GM23338 (cell line): ENCODE measurements at regions not wholly inside any gene's neighbourhood (a gene's known extent, or its start where the extent isn't known, plus 50 kb on each side); places are given as distances from the start of the nearest gene placed in this dataset.

Source experiments
- ATAC-seq: fragments of 200-7000 bp; cut with Tn5 transposase; 3 replicates; pipeline ENCODE4 v1.9.1; 2020
- DNase-seq: peaks from one replicate; pipeline ENCODE4 v3.0.0-alpha.2; 2015; ENCODE audit warnings: low spot score
- H2AFZ ChIP-seq: fragments of 200-600 bp; sonication (generic); 2 replicates; pipeline ENCODE4 v1.8.0; 2016; ENCODE audit warnings: antibody characterized with exemption, mild to moderate bottlenecking, moderate library complexity
- H3F3A ChIP-seq: fragments of 200-600 bp; sonication (generic); replicated peaks from 2 replicates; pipeline ENCODE4 v1.8.0; 2017; ENCODE audit warnings: antibody characterized with exemption, mixed run types, low read depth
- H3K27ac ChIP-seq: fragments of 200-600 bp; sonication (generic); 2 replicates; pipeline ENCODE4 v1.6.1; 2016; ENCODE audit warnings: low read depth
- H3K27me3 ChIP-seq: fragments of 200-600 bp; sonication (generic); 2 replicates; pipeline ENCODE4 v1.8.0; 2016; ENCODE audit warnings: mild to moderate bottlenecking, mixed run types, moderate library complexity; ENCODE audit not compliant: insufficient read depth
- H3K36me3 ChIP-seq: fragments of 200-600 bp; sonication (generic); 2 replicates; pipeline ENCODE4 v1.8.0; 2016; ENCODE audit warnings: mild to moderate bottlenecking; ENCODE audit not compliant: insufficient read depth
- H3K4me1 ChIP-seq: fragments of 200-600 bp; sonication (generic); 2 replicates; pipeline ENCODE4 v1.8.0; 2016; ENCODE audit warnings: mild to moderate bottlenecking, moderate library complexity; ENCODE audit not compliant: insufficient read depth
- H3K4me2 ChIP-seq: fragments of 200-600 bp; sonication (generic); 2 replicates; pipeline ENCODE4 v1.7.1; 2017; ENCODE audit warnings: mixed run types
- H3K4me3 ChIP-seq: fragments of 200-600 bp; sonication (generic); 2 replicates; pipeline ENCODE4 v1.6.1; 2016; ENCODE audit warnings: mixed run types
- H3K79me2 ChIP-seq: fragments of 200-600 bp; sonication (generic); replicated peaks from 2 replicates; pipeline ENCODE4 v1.8.0; 2017; ENCODE audit warnings: mild to moderate bottlenecking; ENCODE audit not compliant: insufficient read depth
- H3K9me2 ChIP-seq: fragments of 200-600 bp; sonication (generic); 2 replicates; pipeline ENCODE4 v1.8.0; 2017; ENCODE audit not compliant: insufficient read depth
- H4K20me1 ChIP-seq: fragments of 200-600 bp; sonication (generic); replicated peaks from 2 replicates; pipeline ENCODE4 v1.8.0; 2017; ENCODE audit warnings: mild to moderate bottlenecking; ENCODE audit not compliant: insufficient read depth
- H3K27ac Mint-ChIP-seq: 2 replicates; pipeline ENCODE4 v1.8.0; 2020; ENCODE audit warnings: inconsistent platforms, mild to moderate bottlenecking, moderate library complexity, mixed read lengths
- H3K27me3 Mint-ChIP-seq: 3 replicates; pipeline ENCODE4 v1.8.0; 2022; ENCODE audit warnings: low read depth, mild to moderate bottlenecking, moderate library complexity, mixed read lengths, inconsistent platforms; ENCODE audit not compliant: insufficient read depth, poor library complexity
- H3K36me3 Mint-ChIP-seq: 3 replicates; pipeline ENCODE4 v1.8.0; 2021; ENCODE audit warnings: low read depth, mild to moderate bottlenecking, inconsistent platforms, moderate library complexity, mixed read lengths
- H3K4me1 Mint-ChIP-seq: 3 replicates; pipeline ENCODE4 v1.8.0; 2020; ENCODE audit warnings: mild to moderate bottlenecking, inconsistent platforms, mixed read lengths
- H3K4me3 Mint-ChIP-seq: 3 replicates; pipeline ENCODE4 v1.8.0; 2021; ENCODE audit warnings: moderate library complexity, mild to moderate bottlenecking, inconsistent platforms, mixed read lengths
- H3K9me3 Mint-ChIP-seq: 3 replicates; pipeline ENCODE4 v1.8.0; 2020; ENCODE audit warnings: moderate library complexity, mild to moderate bottlenecking, inconsistent platforms, mixed read lengths
- CREB1 ChIP-seq: fragments of 250-450 bp; sonication (Bioruptor Pico); IDR thresholded peaks from 2 replicates; pipeline ENCODE4 v1.5.0; 2020; ENCODE audit warnings: low read depth, mild to moderate bottlenecking, moderate library complexity
- ETS1 ChIP-seq: IDR thresholded peaks from 2 replicates; pipeline ENCODE4 v1.6.1; 2016; ENCODE audit warnings: antibody characterized with exemption
- EZH2 ChIP-seq: fragments of 200-600 bp; sonication (generic); IDR thresholded peaks from one replicate; pipeline ENCODE4 v1.8.0; 2017; ENCODE audit warnings: antibody characterized with exemption, mild to moderate bottlenecking, low read depth; ENCODE audit not compliant: unreplicated experiment
- EZH2phosphoT487 ChIP-seq: fragments of 200-600 bp; sonication (generic); IDR thresholded peaks from one replicate; pipeline ENCODE4 v1.8.1; 2018; ENCODE audit warnings: antibody characterized with exemption; ENCODE audit not compliant: unreplicated experiment
- JUNB ChIP-seq: IDR thresholded peaks from one replicate; pipeline ENCODE4 v1.6.1; 2016; ENCODE audit warnings: antibody characterized with exemption; ENCODE audit not compliant: unreplicated experiment
- NANOG ChIP-seq: IDR thresholded peaks from 2 replicates; pipeline ENCODE4 v1.6.1; 2016; ENCODE audit warnings: antibody characterized with exemption, borderline replicate concordance
- POLR2AphosphoS5 ChIP-seq: IDR thresholded peaks from 2 replicates; pipeline ENCODE4 v1.6.1; 2016; ENCODE audit warnings: antibody characterized with exemption, low read depth
- STAT1 ChIP-seq: IDR thresholded peaks from one replicate; pipeline ENCODE4 v1.6.1; 2016; ENCODE audit warnings: antibody characterized with exemption; ENCODE audit not compliant: unreplicated experiment
- ZNF114 ChIP-seq: fragments of 250-450 bp; sonication (Bioruptor Pico); IDR thresholded peaks from 2 replicates; pipeline ENCODE4 v1.5.0; 2020; ENCODE audit warnings: mild to moderate bottlenecking, moderate library complexity
- ZNF331 ChIP-seq: fragments of 250-450 bp; sonication (Bioruptor Pico); IDR thresholded peaks from 2 replicates; pipeline ENCODE4 v1.5.0; 2020; ENCODE audit warnings: low read depth, mild to moderate bottlenecking, moderate library complexity
- ZNF462 ChIP-seq: fragments of 250-450 bp; sonication (Bioruptor Pico); IDR thresholded peaks from 2 replicates; pipeline ENCODE4 v1.5.0; 2020; ENCODE audit warnings: mild to moderate bottlenecking, moderate library complexity
- TF ChIP-seq, protein P1 (sequence below): IDR thresholded peaks from one replicate; pipeline ENCODE4 v1.6.1; 2018; ENCODE audit warnings: antibody characterized with exemption; ENCODE audit not compliant: unreplicated experiment
- TF ChIP-seq, protein P2 (sequence below), 2 experiments: fragments of 200-600 bp in 1 of 2; sonication (generic) in 1 of 2; conservative IDR thresholded peaks; 2 replicates each; pipeline versions ENCODE4 v1.5.1 to v1.6.1; 2016 to 2017; ENCODE audit warnings: antibody characterized with exemption in 2 of 2, low read depth in 2 of 2, mild to moderate bottlenecking in 2 of 2, moderate library complexity in 1 of 2

- no peaks in the 10 kb centered on the region for H3K27me3 Mint-ChIP-seq
- H3K27ac Mint-ChIP-seq = 0 out of 2 replicates have a peak overlapping the region, but pooled peaks have one; percentile 27
- peaks cover 9% of the 10 kb centered on the region for H3K4me1 Mint-ChIP-seq
- Histone ChIP-seq H3K27ac (no peak overlapping the region), H3K36me3 (no peaks in the 10 kb centered on the region), H3K79me2 (no peaks in the 10 kb centered on the region), H3K4me2 (no peak overlapping the region), H3K27me3 (no peaks in the 10 kb centered on the region), H3K4me3 (no peak overlapping the region), H3F3A (no peaks in the 10 kb centered on the region), H3K4me1 (no peaks in the 10 kb centered on the region), H3K9me2 (no peaks in the 10 kb centered on the region; the same call in none of the 2 replicates), H2AFZ (no peak overlapping the region), H4K20me1 (no peaks in the 10 kb centered on the region)
- DNase-seq = no peak
- ATAC-seq = no peak
- H3K4me3 Mint-ChIP-seq = no peak overlapping the region
- H3K36me3 Mint-ChIP-seq = no peaks in the 10 kb centered on the region
- TF ChIP-seq POLR2AphosphoS5 (no peak), NANOG (no peak), ZNF462 (CRISPR knock-in tag) (no peak), JUNB (no peak), ETS1 (no peak), ZNF331 (CRISPR knock-in tag) (no peak), ZNF114 (no peak), STAT1 (no peak), EZH2phosphoT487 (no peak), EZH2 (no peak), CREB1 (CRISPR knock-in tag) (no peak)
- TF ChIP-seq, protein P1, sequence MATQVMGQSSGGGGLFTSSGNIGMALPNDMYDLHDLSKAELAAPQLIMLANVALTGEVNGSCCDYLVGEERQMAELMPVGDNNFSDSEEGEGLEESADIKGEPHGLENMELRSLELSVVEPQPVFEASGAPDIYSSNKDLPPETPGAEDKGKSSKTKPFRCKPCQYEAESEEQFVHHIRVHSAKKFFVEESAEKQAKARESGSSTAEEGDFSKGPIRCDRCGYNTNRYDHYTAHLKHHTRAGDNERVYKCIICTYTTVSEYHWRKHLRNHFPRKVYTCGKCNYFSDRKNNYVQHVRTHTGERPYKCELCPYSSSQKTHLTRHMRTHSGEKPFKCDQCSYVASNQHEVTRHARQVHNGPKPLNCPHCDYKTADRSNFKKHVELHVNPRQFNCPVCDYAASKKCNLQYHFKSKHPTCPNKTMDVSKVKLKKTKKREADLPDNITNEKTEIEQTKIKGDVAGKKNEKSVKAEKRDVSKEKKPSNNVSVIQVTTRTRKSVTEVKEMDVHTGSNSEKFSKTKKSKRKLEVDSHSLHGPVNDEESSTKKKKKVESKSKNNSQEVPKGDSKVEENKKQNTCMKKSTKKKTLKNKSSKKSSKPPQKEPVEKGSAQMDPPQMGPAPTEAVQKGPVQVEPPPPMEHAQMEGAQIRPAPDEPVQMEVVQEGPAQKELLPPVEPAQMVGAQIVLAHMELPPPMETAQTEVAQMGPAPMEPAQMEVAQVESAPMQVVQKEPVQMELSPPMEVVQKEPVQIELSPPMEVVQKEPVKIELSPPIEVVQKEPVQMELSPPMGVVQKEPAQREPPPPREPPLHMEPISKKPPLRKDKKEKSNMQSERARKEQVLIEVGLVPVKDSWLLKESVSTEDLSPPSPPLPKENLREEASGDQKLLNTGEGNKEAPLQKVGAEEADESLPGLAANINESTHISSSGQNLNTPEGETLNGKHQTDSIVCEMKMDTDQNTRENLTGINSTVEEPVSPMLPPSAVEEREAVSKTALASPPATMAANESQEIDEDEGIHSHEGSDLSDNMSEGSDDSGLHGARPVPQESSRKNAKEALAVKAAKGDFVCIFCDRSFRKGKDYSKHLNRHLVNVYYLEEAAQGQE = no peak
- TF ChIP-seq, protein P2, sequence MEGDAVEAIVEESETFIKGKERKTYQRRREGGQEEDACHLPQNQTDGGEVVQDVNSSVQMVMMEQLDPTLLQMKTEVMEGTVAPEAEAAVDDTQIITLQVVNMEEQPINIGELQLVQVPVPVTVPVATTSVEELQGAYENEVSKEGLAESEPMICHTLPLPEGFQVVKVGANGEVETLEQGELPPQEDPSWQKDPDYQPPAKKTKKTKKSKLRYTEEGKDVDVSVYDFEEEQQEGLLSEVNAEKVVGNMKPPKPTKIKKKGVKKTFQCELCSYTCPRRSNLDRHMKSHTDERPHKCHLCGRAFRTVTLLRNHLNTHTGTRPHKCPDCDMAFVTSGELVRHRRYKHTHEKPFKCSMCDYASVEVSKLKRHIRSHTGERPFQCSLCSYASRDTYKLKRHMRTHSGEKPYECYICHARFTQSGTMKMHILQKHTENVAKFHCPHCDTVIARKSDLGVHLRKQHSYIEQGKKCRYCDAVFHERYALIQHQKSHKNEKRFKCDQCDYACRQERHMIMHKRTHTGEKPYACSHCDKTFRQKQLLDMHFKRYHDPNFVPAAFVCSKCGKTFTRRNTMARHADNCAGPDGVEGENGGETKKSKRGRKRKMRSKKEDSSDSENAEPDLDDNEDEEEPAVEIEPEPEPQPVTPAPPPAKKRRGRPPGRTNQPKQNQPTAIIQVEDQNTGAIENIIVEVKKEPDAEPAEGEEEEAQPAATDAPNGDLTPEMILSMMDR (conservative IDR thresholded peaks at IDR 0.05; ENCODE audit: low read depth in 2 of 2) = no peak
- no peaks in the 10 kb centered on the region for H3K9me3 Mint-ChIP-seq
These were observed 339.8 kb downstream of the OMA1 start for GRCh38 chr1:58206749-58207148.
